Upper lobe of left lung (tissue), 6 donors: ENCODE measurements at regions not wholly inside any gene's neighbourhood (a gene's known extent, or its start where the extent isn't known, plus 50 kb on each side); places are given as distances from the start of the nearest gene placed in this dataset.

Experiments used
- ATAC-seq, 2 donors: fragments of 200-7000 bp; cut with Tn5 transposase; one replicate each; pipeline ENCODE4 v1.9.1; 2022; ENCODE audit warnings: mild to moderate bottlenecking in 2 of 2, moderate library complexity in 2 of 2; ENCODE audit not compliant: low FRiP score in 2 of 2
- DNase-seq, 2 donors: peaks; one replicate each; pipeline ENCODE4 v3.0.0-alpha.2; 2019 to 2020
- H3K27ac ChIP-seq, 4 donors: fragments of 200-600 bp; sonication (generic); one replicate each; pipeline ENCODE4 v1.5.1; 2016 to 2019
- H3K27me3 ChIP-seq, 4 donors: fragments of 200-600 bp; sonication (generic); one replicate each; pipeline ENCODE4 v1.5.1; 2017 to 2019
- H3K36me3 ChIP-seq, 4 donors: fragments of 200-600 bp; sonication (generic); one replicate each; pipeline ENCODE4 v1.5.1; 2016 to 2019
- H3K4me1 ChIP-seq, 4 donors: fragments of 200-600 bp; sonication (generic); one replicate each; pipeline ENCODE4 v1.5.1; 2018 to 2019
- H3K4me3 ChIP-seq, 4 donors: fragments of 200-600 bp; sonication (generic); one replicate each; pipeline ENCODE4 v1.5.1; 2017 to 2019; ENCODE audit warnings: mild to moderate bottlenecking in 2 of 4, moderate library complexity in 1 of 4
- H3K9me3 ChIP-seq, 4 donors: fragments of 200-600 bp; sonication (generic); one replicate each; pipeline ENCODE4 v1.5.1; 2018 to 2019
- CTCF ChIP-seq, 6 experiments: fragments of 450-650 bp in 4 of 6; fragments of 200-600 bp in 2 of 6; sonication (generic) in 2 of 6; IDR thresholded peaks; one replicate each; pipeline ENCODE4 v1.5.1; 2016 to 2019; ENCODE audit warnings: antibody characterized with exemption in 6 of 6
- EP300 ChIP-seq, 4 donors: sonication (generic); formaldehyde crosslinking; IDR thresholded peaks; one replicate each; pipeline ENCODE4 v1.5.1; 2017; ENCODE audit warnings: antibody characterized with exemption in 4 of 4, control low read depth in 2 of 4
- POLR2A ChIP-seq, 4 donors: fragments of 450-650 bp; IDR thresholded peaks; one replicate each; pipeline ENCODE4 v1.5.1; 2016 to 2017; ENCODE audit warnings: antibody characterized with exemption in 4 of 4, mild to moderate bottlenecking in 2 of 4
- POLR2AphosphoS5 ChIP-seq, 2 donors: sonication (generic); formaldehyde crosslinking; IDR thresholded peaks; one replicate each; pipeline ENCODE4 v1.5.1; 2017; ENCODE audit warnings: antibody characterized with exemption in 2 of 2
- WGBS, 2 donors: methylation state at CpG; one replicate each; pipeline ENCODE4 v1.1.5; 2017 to 2018; 5-methylcytosine and 5-hydroxymethylcytosine counted together
- donor health status: DM: no; HTN: no; CAD: no; lungs with moderate emphysema.
- donor health status: DM: no; HTN: yes; CAD: no; lungs with severe emphysema.

DNA sequence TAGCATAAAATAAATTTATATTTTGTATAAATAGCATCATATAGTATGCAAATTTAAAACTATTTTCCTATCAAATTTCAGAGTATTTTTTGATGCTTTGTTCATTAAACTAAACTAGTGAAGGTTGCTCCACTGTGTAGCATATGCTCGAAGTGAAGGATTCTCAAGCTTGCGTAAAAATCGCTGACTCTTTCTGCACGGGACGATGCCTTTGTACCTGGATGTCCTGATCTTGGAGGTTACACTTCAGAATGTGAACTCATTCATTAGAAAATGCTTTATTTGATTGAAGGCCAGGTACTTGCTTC lies 305.0 kb downstream of the WDR72 start:
- no peak overlapping the region for H3K27ac ChIP-seq
- no peak overlapping the region for H3K4me3 ChIP-seq
- TF ChIP-seq EP300 (IDR thresholded peaks at IDR 0.05) (no peak), POLR2AphosphoS5 (IDR thresholded peaks at IDR 0.05) (no peak), POLR2A (IDR thresholded peaks at IDR 0.05) (no peak)
- no peaks in the 10 kb centered on the region for H3K9me3 ChIP-seq
- ATAC-seq: no peak
- H3K4me1 ChIP-seq: no peaks in the 10 kb centered on the region
- no peaks in the 10 kb centered on the region for H3K36me3 ChIP-seq
- WGBS, 2 donors: 76 to 80% methylated on average over 5 of the region's 5 CpGs
- no peak for DNase-seq
- no peaks in the 10 kb centered on the region for H3K27me3 ChIP-seq

GRCh38 chr15:53453253-53454105 lies 306.0 kb downstream of the WDR72 start:
- H3K27me3 ChIP-seq: no peaks in the 10 kb centered on the region
- peak in 1 of 2 donors; percentile 58 for DNase-seq
- 51 to 63% methylated on average over 2 of the region's 2 CpGs for WGBS, 2 donors

DNA sequence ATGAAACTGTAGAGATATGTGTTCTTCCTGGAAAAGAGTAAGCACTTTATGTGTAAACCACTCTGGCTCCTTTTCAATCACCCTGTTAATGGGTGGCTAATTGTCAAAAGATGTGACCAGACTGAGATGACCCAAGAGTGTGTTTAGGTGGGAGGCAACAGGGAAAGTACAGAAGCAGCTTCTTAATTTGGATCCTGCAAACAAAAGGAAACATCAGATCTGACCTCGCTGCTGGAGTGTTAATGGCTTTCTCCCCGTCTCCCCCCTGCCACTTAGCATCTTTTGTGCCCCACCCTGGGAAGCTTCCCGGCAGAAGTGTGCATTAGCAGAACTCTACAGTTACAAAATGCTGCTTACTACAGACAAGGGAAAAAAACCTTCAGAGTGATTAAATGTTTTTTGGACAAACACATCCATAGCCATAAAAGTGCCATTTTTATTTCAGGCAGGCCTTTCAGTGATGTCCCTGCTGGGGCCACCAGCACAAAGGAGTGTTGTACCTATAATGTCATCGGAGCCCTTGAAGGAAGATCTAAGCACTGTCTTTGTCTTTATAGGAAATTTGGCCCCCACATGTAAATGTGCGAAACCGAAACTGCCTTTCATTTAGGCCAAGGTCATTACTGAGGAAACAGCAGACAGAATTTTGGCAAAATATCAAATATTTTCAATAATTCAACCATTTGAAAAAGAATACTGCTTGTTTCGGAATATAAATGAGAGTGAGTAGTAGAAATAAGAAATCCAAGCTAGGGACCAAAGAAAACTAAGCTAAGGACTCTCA lies 311.0 kb downstream of the WDR72 start:
- no peak for DNase-seq

More at GRCh38 chr15:53453253-53454105, 306.0 kb downstream of the WDR72 start:
- no peak for TF ChIP-seq CTCF (IDR thresholded peaks at IDR 0.05)
- no peak for TF ChIP-seq EP300 (IDR thresholded peaks at IDR 0.05)
- H3K9me3 ChIP-seq: no peaks in the 10 kb centered on the region
- no peaks in the 10 kb centered on the region for H3K4me1 ChIP-seq
- no peak overlapping the region for H3K27ac ChIP-seq
- peak; percentile 6 to 45 for ATAC-seq
- no peaks in the 10 kb centered on the region for H3K36me3 ChIP-seq
- no peak overlapping the region for H3K4me3 ChIP-seq

GRCh38 chr15:53447742-53448141 lies 311.7 kb downstream of the WDR72 start:
- no peak for DNase-seq
- TF ChIP-seq EP300 (IDR thresholded peaks at IDR 0.05) (no peak), CTCF (IDR thresholded peaks at IDR 0.05) (no peak), POLR2A (IDR thresholded peaks at IDR 0.05) (no peak), POLR2AphosphoS5 (IDR thresholded peaks at IDR 0.05) (no peak)
- 80 to 83% methylated on average over 1 of the region's 1 CpG for WGBS, 2 donors
- H3K4me3 ChIP-seq: no peak overlapping the region
- no peaks in the 10 kb centered on the region for H3K4me1 ChIP-seq
- no peak for ATAC-seq
- H3K27ac ChIP-seq: no peak overlapping the region
- no peaks in the 10 kb centered on the region for H3K9me3 ChIP-seq
- H3K36me3 ChIP-seq: no peaks in the 10 kb centered on the region
- H3K27me3 ChIP-seq: no peaks in the 10 kb centered on the region

More for the DNA sequence above, 311.0 kb downstream of the WDR72 start:
- Histone ChIP-seq H3K27me3 (no peaks in the 10 kb centered on the region), H3K4me1 (no peaks in the 10 kb centered on the region), H3K27ac (no peak overlapping the region), H3K36me3 (no peaks in the 10 kb centered on the region), H3K4me3 (no peak overlapping the region), H3K9me3 (no peaks in the 10 kb centered on the region)
- no peak for ATAC-seq
- WGBS, 2 donors: 32 to 36% methylated on average over 7 of the region's 7 CpGs
- TF ChIP-seq POLR2A (IDR thresholded peaks at IDR 0.05) (no peak), POLR2AphosphoS5 (IDR thresholded peaks at IDR 0.05) (no peak)

DNA sequence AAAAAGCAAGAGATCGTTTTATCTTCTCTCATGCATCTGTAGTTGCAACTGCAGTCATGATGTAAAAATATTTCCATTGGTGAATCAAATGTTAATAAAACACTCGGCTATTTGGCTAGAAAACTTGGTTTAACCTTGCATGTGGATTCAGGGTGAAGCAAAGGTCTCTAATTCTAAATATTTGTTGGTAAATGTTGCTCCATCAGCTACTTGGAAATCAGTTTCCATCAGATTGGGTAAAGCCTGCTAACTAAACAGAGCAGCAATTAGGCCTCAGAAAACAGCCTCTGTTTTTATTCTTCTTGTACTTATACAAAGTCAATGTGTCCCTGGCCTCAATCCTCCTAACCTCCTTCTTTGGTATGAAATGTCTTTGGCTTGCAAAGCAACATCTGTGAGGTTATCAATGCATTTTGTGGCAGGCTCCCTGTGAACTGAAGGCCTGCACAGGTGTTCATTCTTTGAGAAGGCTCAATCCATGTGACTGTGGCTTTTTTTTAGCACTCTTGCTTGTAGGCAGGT lies 312.3 kb downstream of the WDR72 start:
- Histone ChIP-seq H3K27ac (no peak overlapping the region), H3K27me3 (no peaks in the 10 kb centered on the region), H3K4me3 (no peak overlapping the region), H3K9me3 (no peaks in the 10 kb centered on the region), H3K4me1 (no peaks in the 10 kb centered on the region), H3K36me3 (no peaks in the 10 kb centered on the region)
- WGBS, 2 donors: 72 to 75% methylated on average over 2 of the region's 2 CpGs
- ATAC-seq (no peak), DNase-seq (no peak)
- TF ChIP-seq POLR2A (IDR thresholded peaks at IDR 0.05) (no peak), EP300 (IDR thresholded peaks at IDR 0.05) (no peak), POLR2AphosphoS5 (IDR thresholded peaks at IDR 0.05) (no peak), CTCF (IDR thresholded peaks at IDR 0.05) (no peak)
